H9 (cell line): ENCODE measurements at regions not wholly inside any gene's neighbourhood (a gene's known extent, or its start where the extent isn't known, plus 50 kb on each side); places are given as distances from the start of the nearest gene placed in this dataset.

ENCODE experiments used
- DNase-seq: peaks from one replicate; pipeline ENCODE4 v3.0.0-alpha.2; 2017
- H2AFZ ChIP-seq: one replicate; pipeline ENCODE4 v1.6.1; 2013; ENCODE audit warnings: mild to moderate bottlenecking, low read length, control low read depth, moderate library complexity
- H2AK5ac ChIP-seq: 2 replicates; pipeline ENCODE4 v1.6.1; 2013; ENCODE audit warnings: low read length, control low read depth, mixed read lengths; ENCODE audit not compliant: insufficient read length
- H2BK120ac ChIP-seq: one replicate; pipeline ENCODE4 v1.6.1; 2013; ENCODE audit warnings: low read depth, mild to moderate bottlenecking, low read length, control low read depth, inconsistent platforms; ENCODE audit not compliant: poor library complexity, severe bottlenecking
- H2BK12ac ChIP-seq: 2 replicates; pipeline ENCODE4 v1.6.1; 2013; ENCODE audit warnings: low read length, control low read depth, mixed read lengths, low read depth; ENCODE audit not compliant: insufficient read length
- H2BK15ac ChIP-seq: 2 replicates; pipeline ENCODE4 v1.6.1; 2013; ENCODE audit warnings: low read depth, low read length, control low read depth
- H2BK20ac ChIP-seq: one replicate; pipeline ENCODE4 v1.6.1; 2013; ENCODE audit warnings: low read depth, mild to moderate bottlenecking, low read length, control low read depth, inconsistent platforms; ENCODE audit not compliant: poor library complexity, severe bottlenecking
- H2BK5ac ChIP-seq: 2 replicates; pipeline ENCODE4 v1.6.1; 2013; ENCODE audit warnings: low read length, control low read depth, mixed read lengths; ENCODE audit not compliant: insufficient read length
- H3K14ac ChIP-seq: 2 replicates; pipeline ENCODE4 v1.6.1; 2013; ENCODE audit warnings: low read length, control low read depth; ENCODE audit not compliant: insufficient read depth
- H3K18ac ChIP-seq: 2 replicates; pipeline ENCODE4 v1.6.1; 2013; ENCODE audit warnings: low read depth, mild to moderate bottlenecking, mixed read lengths, low read length, control low read depth; ENCODE audit not compliant: insufficient read length
- H3K23ac ChIP-seq: 2 replicates; pipeline ENCODE4 v1.6.1; 2013; ENCODE audit warnings: low read length, control low read depth, mixed read lengths, low read depth; ENCODE audit not compliant: insufficient read length
- H3K23me2 ChIP-seq: 2 replicates; pipeline ENCODE4 v1.6.1; 2013; ENCODE audit warnings: low read depth, mild to moderate bottlenecking, mixed read lengths, low read length, control low read depth; ENCODE audit not compliant: insufficient read length, poor library complexity, severe bottlenecking
- H3K27ac ChIP-seq: 2 replicates; pipeline ENCODE4 v1.5.1; 2013; ENCODE audit warnings: low read length, control low read depth, mixed read lengths, low read depth; ENCODE audit not compliant: insufficient read length
- H3K27me3 ChIP-seq: 2 replicates; pipeline ENCODE4 v1.6.1; 2013; ENCODE audit warnings: low read length, control low read depth, inconsistent platforms; ENCODE audit not compliant: insufficient read depth
- H3K4ac ChIP-seq: 2 replicates; pipeline ENCODE4 v1.6.1; 2013; ENCODE audit warnings: low read depth, mild to moderate bottlenecking, control low read depth, inconsistent platforms, low read length, moderate library complexity
- H3K4me1 ChIP-seq: 2 replicates; pipeline ENCODE4 v1.6.1; 2013; ENCODE audit warnings: low read length, control low read depth, inconsistent platforms; ENCODE audit not compliant: insufficient read depth
- H3K4me2 ChIP-seq: 2 replicates; pipeline ENCODE4 v1.6.1; 2013; ENCODE audit warnings: low read length, control low read depth, mixed read lengths; ENCODE audit not compliant: insufficient read length, insufficient read depth
- H3K56ac ChIP-seq: 2 replicates; pipeline ENCODE4 v1.6.1; 2013; ENCODE audit warnings: low read depth, mild to moderate bottlenecking, mixed read lengths, low read length, control low read depth; ENCODE audit not compliant: insufficient read length
- H3K79me1 ChIP-seq: 2 replicates; pipeline ENCODE4 v1.6.1; 2013; ENCODE audit warnings: low read depth, mild to moderate bottlenecking, moderate library complexity, low read length, control low read depth, inconsistent platforms; ENCODE audit not compliant: insufficient read depth, poor library complexity, severe bottlenecking
- H3K79me2 ChIP-seq: 2 replicates; pipeline ENCODE4 v1.6.1; 2013; ENCODE audit warnings: low read length, control low read depth, inconsistent platforms; ENCODE audit not compliant: insufficient read depth
- H3K9ac ChIP-seq: 2 replicates; pipeline ENCODE4 v1.6.1; 2013; ENCODE audit warnings: low read length, control low read depth, mixed read lengths; ENCODE audit not compliant: insufficient read length; ENCODE audit errors: extremely low read depth
- H3K9me3 ChIP-seq: one replicate; pipeline ENCODE4 v1.6.1; 2013; ENCODE audit warnings: low read depth, low read length, inconsistent platforms; ENCODE audit not compliant: control insufficient read depth
- H3T11ph ChIP-seq: one replicate; pipeline ENCODE4 v1.6.1; 2013; ENCODE audit warnings: mild to moderate bottlenecking, low read length, control low read depth, inconsistent platforms
- H4K20me1 ChIP-seq: one replicate; pipeline ENCODE4 v1.6.1; 2013; ENCODE audit not compliant: control insufficient read depth, insufficient read length, insufficient read depth
- H4K5ac ChIP-seq: 2 replicates; pipeline ENCODE4 v1.6.1; 2013; ENCODE audit warnings: low read depth, mild to moderate bottlenecking, mixed read lengths, low read length, control low read depth; ENCODE audit not compliant: insufficient read length
- H4K8ac ChIP-seq: replicated peaks from 2 replicates; pipeline ENCODE4 v1.6.1; 2013; ENCODE audit warnings: low read length, control low read depth, mixed read lengths, low read depth; ENCODE audit not compliant: insufficient read length
- H4K91ac ChIP-seq: 2 replicates; pipeline ENCODE4 v1.6.1; 2013; ENCODE audit warnings: low read depth, mild to moderate bottlenecking, moderate library complexity, mixed read lengths, low read length, control low read depth; ENCODE audit not compliant: insufficient read length
- H3K27ac Mint-ChIP-seq, 3 experiments: 2 replicates in 2 of 3; 3 replicates in 1 of 3; pipeline ENCODE4 v1.8.0; 2020 to 2021; ENCODE audit warnings: mixed read lengths in 3 of 3, mild to moderate bottlenecking in 1 of 3, moderate library complexity in 1 of 3
- H3K27me3 Mint-ChIP-seq: 2 replicates; pipeline ENCODE4 v1.8.0; 2021; ENCODE audit warnings: low read depth, mild to moderate bottlenecking, moderate library complexity, mixed read lengths
- H3K36me3 Mint-ChIP-seq, 3 experiments: 2 replicates in 2 of 3; 3 replicates in 1 of 3; pipeline ENCODE4 v1.8.0; 2020 to 2021; ENCODE audit warnings: low read depth in 3 of 3, mixed read lengths in 3 of 3; ENCODE audit not compliant: insufficient read depth in 1 of 3
- H3K4me1 Mint-ChIP-seq, 2 experiments: 2 replicates each; pipeline ENCODE4 v1.8.0; 2020; ENCODE audit warnings: mixed read lengths in 2 of 2
- H3K4me3 Mint-ChIP-seq, 2 experiments: 2 replicates in 1 of 2; 3 replicates in 1 of 2; pipeline ENCODE4 v1.8.0; 2020 to 2021; ENCODE audit warnings: mild to moderate bottlenecking in 2 of 2, mixed read lengths in 2 of 2, moderate library complexity in 1 of 2
- H3K9me3 Mint-ChIP-seq, 2 experiments: 2 replicates in 1 of 2; 3 replicates in 1 of 2; pipeline ENCODE4 v1.8.0; 2020; ENCODE audit warnings: mild to moderate bottlenecking in 2 of 2, mixed read lengths in 2 of 2, moderate library complexity in 1 of 2
- CTCF ChIP-seq: fragments of 200-600 bp; sonication (generic); conservative IDR thresholded peaks from 3 replicates; pipeline ENCODE4 v1.8.0; 2021; ENCODE audit warnings: antibody characterized with exemption, mild to moderate bottlenecking
- WGBS: extraction: QIAGEN DNeasy Blood & Tissue Kit; methylation state at CpG from one replicate; pipeline ENCODE4 v1.1.7; 2013; ENCODE audit warnings: missing lambda C conversion rate, low lambda C conversion rate, mixed read lengths; ENCODE audit not compliant: insufficient read length; ENCODE audit errors: extremely low coverage; 5-methylcytosine and 5-hydroxymethylcytosine counted together

GRCh38 chr9:2506321-2506720, 115.3 kb upstream of the VLDLR start:
- peaks cover 0 to 3% of the 10 kb centered on the region in 2 experiments; a peak in 1 of 4 replicates for H3K4me1 Mint-ChIP-seq
- H3K36me3 Mint-ChIP-seq, result peaks cover 0 to 9% (median 3%) of the 10 kb centered on the region in 3 experiments; a peak in 3 of 7 replicates
- Histone ChIP-seq H2AK5ac (no peak overlapping the region), H3K14ac (no peak overlapping the region), H3K4me2 (no peak overlapping the region), H2BK5ac (no peak overlapping the region), H3K18ac (no peak overlapping the region), H3T11ph (no peak overlapping the region), H3K79me2 (no peaks in the 10 kb centered on the region), H3K27ac (no peak overlapping the region), H2BK12ac (no peak overlapping the region), H3K23ac (no peak overlapping the region), H3K4ac (no peak overlapping the region), H3K56ac (no peak overlapping the region), H3K9ac (no peak overlapping the region), H3K27me3 (no peaks in the 10 kb centered on the region), H2BK15ac (no peak overlapping the region), H2BK120ac (no peak overlapping the region), H2AFZ (no peak overlapping the region), H4K5ac (no peak overlapping the region), H3K79me1 (no peaks in the 10 kb centered on the region), H4K20me1 (no peaks in the 10 kb centered on the region), H4K8ac (no peak overlapping the region), H4K91ac (no peak overlapping the region), H3K23me2 (no peaks in the 10 kb centered on the region), H3K4me1 (no peaks in the 10 kb centered on the region), H3K9me3 (no peaks in the 10 kb centered on the region), H2BK20ac (no peak overlapping the region)
- no CpG with 5 or more reads among the region's 3 CpGs for WGBS
- peak overlapping the region in 1 of 3 experiments; percentile 54; a peak in 1 of 7 replicates for H3K27ac Mint-ChIP-seq
- H3K9me3 Mint-ChIP-seq, result peaks cover 0 to 4% of the 10 kb centered on the region in 2 experiments; a peak in 3 of 5 replicates
- no peaks in the 10 kb centered on the region for H3K27me3 Mint-ChIP-seq
- DNase-seq, result no peak
- no peak overlapping the region for H3K4me3 Mint-ChIP-seq
- no peak for TF ChIP-seq CTCF
